Skeletal muscle tissue (tissue), 4 donors: ENCODE measurements at regions not wholly inside any gene's neighbourhood (a gene's known extent, or its start where the extent isn't known, plus 50 kb on each side); places are given as distances from the start of the nearest gene placed in this dataset. TPM values are rescaled to one million over a fixed set of nuclear protein-coding genes. Genes with fewer than 3 reads are reported as not detected.
A peak's percentile ranks its signal among the peaks of the same experiment; 100 is the strongest.

ENCODE experiments used
- H3K27ac ChIP-seq: one replicate; pipeline ENCODE4 v1.7.0; 2013; ENCODE audit warnings: mild to moderate bottlenecking, low read depth, low read length, inconsistent platforms
- H3K27me3 ChIP-seq, 3 donors: one replicate each; pipeline ENCODE4 v1.7.0; 2013; ENCODE audit warnings: low read length in 3 of 3; ENCODE audit not compliant: control insufficient read depth in 3 of 3, insufficient read depth in 3 of 3
- H3K36me3 ChIP-seq, 3 donors: one replicate each; pipeline ENCODE4 v1.7.0; 2013; ENCODE audit warnings: low read length in 3 of 3; ENCODE audit not compliant: control insufficient read depth in 3 of 3, insufficient read depth in 3 of 3
- H3K4me1 ChIP-seq, 3 donors: one replicate each; pipeline ENCODE4 v1.7.0; 2013; ENCODE audit warnings: low read length in 3 of 3, mild to moderate bottlenecking in 3 of 3; ENCODE audit not compliant: control insufficient read depth in 3 of 3, insufficient read depth in 3 of 3
- H3K4me3 ChIP-seq, 3 donors: one replicate each; pipeline ENCODE4 v1.7.0; 2013; ENCODE audit warnings: low read length in 3 of 3
- H3K9ac ChIP-seq, 3 donors: one replicate each; pipeline ENCODE4 v1.7.0; 2013; ENCODE audit warnings: low read length in 3 of 3, mild to moderate bottlenecking in 3 of 3, moderate library complexity in 2 of 3, low read depth in 1 of 3
- H3K9me3 ChIP-seq, 3 donors: one replicate each; pipeline ENCODE4 v1.7.0; 2013; ENCODE audit warnings: low read length in 3 of 3; ENCODE audit not compliant: control insufficient read depth in 3 of 3
- small RNA-seq: library from RNA; depleted of rRNA; stranded (forward); fragments of <200 nt; gene quantifications from one replicate; pipeline ENCODE3, GENCODE V24; 2014
- donor health status: Osteomylitis.

GRCh38 chr12:98456576-98457573, 58.5 kb upstream of the TMPO start:
- Histone ChIP-seq H3K4me3 (peak overlapping the region; percentile 19 to 60 (median 44)), H3K36me3 (no peaks in the 10 kb centered on the region), H3K27me3 (peaks cover 12% of the 10 kb centered on the region in 3 donors), H3K4me1 (peaks cover 0 to 6% (median 5%) of the 10 kb centered on the region in 3 donors), H3K9ac (peak overlapping the region in 2 of 3 donors; percentile 38 to 57), H3K9me3 (no peaks in the 10 kb centered on the region), H3K27ac (no peak overlapping the region)

DNA sequence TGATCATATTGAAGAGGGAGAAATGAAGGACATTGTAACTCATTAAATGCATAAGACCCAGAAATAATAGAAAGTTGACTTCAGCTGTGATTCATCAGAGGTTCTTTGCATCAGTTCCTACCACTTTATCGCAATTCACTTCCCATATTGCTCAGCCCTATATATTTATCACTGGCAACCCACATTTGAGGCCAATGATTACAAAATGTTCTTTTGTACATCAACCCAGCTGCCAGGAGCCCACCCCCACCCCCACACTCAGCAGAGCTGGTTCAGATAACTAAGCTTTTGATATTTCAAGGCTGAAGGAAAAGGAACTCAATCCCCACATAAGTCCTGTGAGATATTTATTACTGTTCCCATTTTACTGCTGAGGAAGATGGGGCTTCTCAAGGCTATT, 51.2 kb upstream of the TMPO start:
- Histone ChIP-seq H3K9ac (no peak overlapping the region), H3K36me3 (no peaks in the 10 kb centered on the region), H3K27me3 (no peaks in the 10 kb centered on the region), H3K4me3 (no peak overlapping the region), H3K4me1 (no peaks in the 10 kb centered on the region), H3K27ac (no peak overlapping the region), H3K9me3 (no peaks in the 10 kb centered on the region)

DNA sequence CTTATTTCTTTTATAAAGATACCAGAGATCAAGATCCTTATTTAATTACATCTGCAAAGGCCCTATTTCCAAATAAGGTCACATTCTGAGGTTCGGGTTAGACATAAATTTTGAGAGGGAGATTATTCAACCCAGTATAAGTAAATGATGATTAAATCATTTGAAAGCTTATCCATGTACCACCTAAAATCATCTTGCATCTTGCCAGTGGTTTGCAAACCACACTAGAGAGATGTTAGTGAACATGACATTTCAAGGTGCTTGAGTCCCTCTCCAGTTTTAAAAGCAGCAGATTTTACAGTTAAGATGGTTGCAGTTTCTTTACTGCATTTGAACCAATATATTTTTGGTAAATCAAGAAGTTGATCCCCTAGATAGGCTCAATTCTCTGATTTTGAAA, 49.9 kb upstream of the TMPO start:
- H3K27me3 ChIP-seq: no peaks in the 10 kb centered on the region
- H3K9ac ChIP-seq: no peak overlapping the region
- H3K4me3 ChIP-seq: no peak overlapping the region
- no peaks in the 10 kb centered on the region for H3K4me1 ChIP-seq
- H3K9me3 ChIP-seq: no peaks in the 10 kb centered on the region
- H3K36me3 ChIP-seq: no peaks in the 10 kb centered on the region
- H3K27ac ChIP-seq: no peak overlapping the region

Small RNAs in the stretch of these regions (small RNA-seq; reads per million reads assigned to genes)
- gene AC018659.1 (not detected), gene MIR4303 (not detected), gene MIR4495 (not detected), gene RNU4-41P (not detected), gene RNU6-36P (not detected)
